ENCODE measurements at regions not wholly inside any gene's neighbourhood (a gene's known extent, or its start where the extent isn't known, plus 50 kb on each side); places are given as distances from the start of the nearest gene placed in this dataset.
"Not testable (repeated sequence)": the region's sequence is repeated elsewhere in the genome, so short reads cannot be mapped to it uniquely, and the experiment has no call there.

GRCh38 chr3:4897765-4898453 is 81.3 kb upstream of the BHLHE40 start:
- Histone ChIP-seq H3K27me3 (ENCODE audit: control insufficient read depth, insufficient read depth, low read length) (no peaks in the 10 kb centered on the region), H3K36me3 (ENCODE audit: control insufficient read depth, insufficient read depth, low read length) (no peaks in the 10 kb centered on the region), H3K4me1 (ENCODE audit: control insufficient read depth, insufficient read depth, low read length) (peaks cover 16% of the 10 kb centered on the region), H3K27ac (ENCODE audit: low read depth, low read length) (peak overlapping the region; percentile 51), H3K9ac (ENCODE audit: low read length) (no peak overlapping the region), H3K4me3 (ENCODE audit: low read length) (no peak overlapping the region)

GRCh38 chr3:4898454-4899313 is 80.6 kb upstream of the BHLHE40 start:
- H3K27ac ChIP-seq (ENCODE audit: low read depth, low read length), result peak overlapping the region; percentile 51
- no peak overlapping the region for H3K9ac ChIP-seq (ENCODE audit: low read length)
- peaks cover 16% of the 10 kb centered on the region for H3K4me1 ChIP-seq (ENCODE audit: control insufficient read depth, insufficient read depth, low read length)
- H3K27me3 ChIP-seq (ENCODE audit: control insufficient read depth, insufficient read depth, low read length), result no peaks in the 10 kb centered on the region
- no peaks in the 10 kb centered on the region for H3K36me3 ChIP-seq (ENCODE audit: control insufficient read depth, insufficient read depth, low read length)
- H3K4me3 ChIP-seq (ENCODE audit: low read length), result no peak overlapping the region

- Histone ChIP-seq H3K9ac (ENCODE audit: low read length) (no peak overlapping the region), H3K36me3 (ENCODE audit: control insufficient read depth, insufficient read depth, low read length) (no peaks in the 10 kb centered on the region), H3K27me3 (ENCODE audit: control insufficient read depth, insufficient read depth, low read length) (no peaks in the 10 kb centered on the region), H3K4me3 (ENCODE audit: low read length) (no peak overlapping the region), H3K4me1 (ENCODE audit: control insufficient read depth, insufficient read depth, low read length) (peaks cover 17% of the 10 kb centered on the region), H3K27ac (ENCODE audit: low read depth, low read length) (no peak overlapping the region)
Observed at GRCh38 chr3:4899710-4900109, 79.5 kb upstream of the BHLHE40 start.

GRCh38 chr3:4900298-4900697 is 78.9 kb upstream of the BHLHE40 start:
- no peak overlapping the region for H3K9ac ChIP-seq (ENCODE audit: low read length)
- H3K4me3 ChIP-seq (ENCODE audit: low read length), result no peak overlapping the region
- H3K27ac ChIP-seq (ENCODE audit: low read depth, low read length), result no peak overlapping the region
- no peaks in the 10 kb centered on the region for H3K36me3 ChIP-seq (ENCODE audit: control insufficient read depth, insufficient read depth, low read length)
- H3K27me3 ChIP-seq (ENCODE audit: control insufficient read depth, insufficient read depth, low read length), result no peaks in the 10 kb centered on the region
- H3K4me1 ChIP-seq (ENCODE audit: control insufficient read depth, insufficient read depth, low read length), result peaks cover 18% of the 10 kb centered on the region

- no peaks in the 10 kb centered on the region for H3K27me3 ChIP-seq (ENCODE audit: control insufficient read depth, insufficient read depth, low read length)
- peaks cover 12% of the 10 kb centered on the region for H3K4me1 ChIP-seq (ENCODE audit: control insufficient read depth, insufficient read depth, low read length)
- H3K9ac ChIP-seq (ENCODE audit: low read length), result no peak overlapping the region
- H3K4me3 ChIP-seq (ENCODE audit: low read length), result no peak overlapping the region
- H3K36me3 ChIP-seq (ENCODE audit: control insufficient read depth, insufficient read depth, low read length), result no peaks in the 10 kb centered on the region
- H3K27ac ChIP-seq (ENCODE audit: low read depth, low read length), result peak overlapping the region; percentile 31
Observed at GRCh38 chr3:4904811-4905695, 74.2 kb upstream of the BHLHE40 start.

- no peaks in the 10 kb centered on the region for H3K27me3 ChIP-seq (ENCODE audit: control insufficient read depth, insufficient read depth, low read length)
Observed at GRCh38 chr3:4906107-4906621, 73.1 kb upstream of the BHLHE40 start.

GRCh38 chr3:4907050-4907449 is 72.2 kb upstream of the BHLHE40 start:
- H3K9ac ChIP-seq (ENCODE audit: low read length), result no peak overlapping the region
- H3K27ac ChIP-seq (ENCODE audit: low read depth, low read length), result no peak overlapping the region
- no peak overlapping the region for H3K4me3 ChIP-seq (ENCODE audit: low read length)
- H3K4me1 ChIP-seq (ENCODE audit: control insufficient read depth, insufficient read depth, low read length), result peaks cover 10% of the 10 kb centered on the region
- H3K36me3 ChIP-seq (ENCODE audit: control insufficient read depth, insufficient read depth, low read length), result no peaks in the 10 kb centered on the region
- H3K27me3 ChIP-seq (ENCODE audit: control insufficient read depth, insufficient read depth, low read length), result no peaks in the 10 kb centered on the region

More at GRCh38 chr3:4906107-4906621, 73.1 kb upstream of the BHLHE40 start:
- Histone ChIP-seq H3K36me3 (ENCODE audit: control insufficient read depth, insufficient read depth, low read length) (no peaks in the 10 kb centered on the region), H3K4me3 (ENCODE audit: low read length) (no peak overlapping the region), H3K9ac (ENCODE audit: low read length) (no peak overlapping the region), H3K27ac (ENCODE audit: low read depth, low read length) (peak overlapping the region; percentile 43), H3K4me1 (ENCODE audit: control insufficient read depth, insufficient read depth, low read length) (peaks cover 12% of the 10 kb centered on the region)

- Histone ChIP-seq H3K27ac (ENCODE audit: low read depth, low read length) (no peak overlapping the region), H3K27me3 (ENCODE audit: control insufficient read depth, insufficient read depth, low read length) (no peaks in the 10 kb centered on the region), H3K4me3 (ENCODE audit: low read length) (no peak overlapping the region), H3K36me3 (ENCODE audit: control insufficient read depth, insufficient read depth, low read length) (no peaks in the 10 kb centered on the region), H3K4me1 (ENCODE audit: control insufficient read depth, insufficient read depth, low read length) (peaks cover 5% of the 10 kb centered on the region), H3K9ac (ENCODE audit: low read length) (no peak overlapping the region)
Observed at GRCh38 chr3:4907643-4908432, 71.4 kb upstream of the BHLHE40 start.

GRCh38 chr3:4908433-4909156 is 70.6 kb upstream of the BHLHE40 start:
- Histone ChIP-seq H3K9ac (ENCODE audit: low read length) (no peak overlapping the region), H3K27me3 (ENCODE audit: control insufficient read depth, insufficient read depth, low read length) (no peaks in the 10 kb centered on the region), H3K4me3 (ENCODE audit: low read length) (no peak overlapping the region), H3K27ac (ENCODE audit: low read depth, low read length) (no peak overlapping the region), H3K36me3 (ENCODE audit: control insufficient read depth, insufficient read depth, low read length) (no peaks in the 10 kb centered on the region), H3K4me1 (ENCODE audit: control insufficient read depth, insufficient read depth, low read length) (peaks cover 5% of the 10 kb centered on the region)

GRCh38 chr3:4914464-4914863 is 64.8 kb upstream of the BHLHE40 start:
- H3K36me3 ChIP-seq (ENCODE audit: control insufficient read depth, insufficient read depth, low read length), result no peaks in the 10 kb centered on the region
- no peak overlapping the region for H3K4me3 ChIP-seq (ENCODE audit: low read length)
- no peaks in the 10 kb centered on the region for H3K27me3 ChIP-seq (ENCODE audit: control insufficient read depth, insufficient read depth, low read length)
- H3K4me1 ChIP-seq (ENCODE audit: control insufficient read depth, insufficient read depth, low read length), result no peaks in the 10 kb centered on the region
- no peak overlapping the region for H3K27ac ChIP-seq (ENCODE audit: low read depth, low read length)
- no peak overlapping the region for H3K9ac ChIP-seq (ENCODE audit: low read length)

- H3K4me1 ChIP-seq (ENCODE audit: control insufficient read depth, insufficient read depth, low read length); H3K4me3 ChIP-seq (ENCODE audit: low read length); H3K27me3 ChIP-seq (ENCODE audit: control insufficient read depth, insufficient read depth, low read length); H3K36me3 ChIP-seq (ENCODE audit: control insufficient read depth, insufficient read depth, low read length); H3K27ac ChIP-seq (ENCODE audit: low read depth, low read length); H3K9ac ChIP-seq (ENCODE audit: low read length): not testable (repeated sequence)
Observed at GRCh38 chr3:4921589-4921988, 57.6 kb upstream of the BHLHE40 start.

Data from rectal smooth muscle tissue (tissue), 1 donor.